Endothelial cell of umbilical vein (primary cell): ENCODE measurements at regions not wholly inside any gene's neighbourhood (a gene's known extent, or its start where the extent isn't known, plus 50 kb on each side); places are given as distances from the start of the nearest gene placed in this dataset.

Experiments
- BruUV-seq: library from RNA; stranded (reverse); fragments of 400-500 nt; replicated peaks from 2 replicates; lab custom pipeline; 2021; lab: Mats Ljungman, UMichigan
- CTCF ChIA-PET: fragments of 300-600, 350-600 bp; sonication (Branson Sonifier 250); formaldehyde crosslinking; loops from one replicate; lab custom pipeline; 2021; ENCODE audit warnings: antibody characterized with exemption, inconsistent platforms; lab: Charles Lee
- POLR2A ChIA-PET: fragments of 300-600, 350-600 bp; sonication (Branson Sonifier 250); formaldehyde crosslinking; loops from one replicate; lab custom pipeline; 2021; ENCODE audit warnings: antibody characterized with exemption, inconsistent platforms; lab: Charles Lee
- DNase-seq: peaks from one replicate; pipeline ENCODE4 v3.0.0-alpha.2; 2011; ENCODE audit warnings: low read depth, low spot score
- FAIRE-seq: peaks from 2 replicates; lab custom pipeline; 2011; peaks lifted over from hg19 to GRCh38; lab: Jason Lieb, UNC
- H2AFZ ChIP-seq: 2 replicates; pipeline ENCODE4 v1.6.0; 2012; ENCODE audit warnings: low read depth, low read length, control low read depth, inconsistent platforms
- H3K27ac ChIP-seq: 2 replicates; pipeline ENCODE4 v1.5.1; 2011; ENCODE audit warnings: low read depth, mild to moderate bottlenecking, control low read depth, low read length, moderate library complexity; ENCODE audit not compliant: insufficient read depth
- H3K27me3 ChIP-seq, 2 experiments: 2 replicates each; pipeline versions ENCODE4 v1.6.0 to v1.6.1; 2011; ENCODE audit warnings: low read length in 2 of 2, mixed read lengths in 1 of 2; ENCODE audit not compliant: control insufficient read depth in 2 of 2, insufficient read depth in 2 of 2
- H3K36me3 ChIP-seq, 2 experiments: 2 replicates in 1 of 2; 3 replicates in 1 of 2; pipeline ENCODE4 v1.5.1; 2011; ENCODE audit warnings: low read length in 2 of 2, mild to moderate bottlenecking in 1 of 2, moderate library complexity in 1 of 2; ENCODE audit not compliant: control insufficient read depth in 2 of 2, insufficient read depth in 2 of 2; ENCODE audit errors: extremely low read depth in 1 of 2
- H3K4me1 ChIP-seq: 3 replicates; pipeline ENCODE4 v1.5.1; 2011; ENCODE audit warnings: mild to moderate bottlenecking, low read length; ENCODE audit not compliant: control insufficient read depth, insufficient read depth; ENCODE audit errors: extremely low read depth
- H3K4me2 ChIP-seq: 2 replicates; pipeline ENCODE4 v1.6.1; 2011; ENCODE audit warnings: low read length, control low read depth, mixed read lengths; ENCODE audit not compliant: insufficient read depth
- H3K4me3 ChIP-seq, 3 experiments: fragments of 200-600 bp in 1 of 3; sonication (generic), shearing (Covaris generic) in 1 of 3; replicated peaks in 1 of 3; 2 replicates each; pipeline ENCODE4 v1.5.1; 2011 to 2016; ENCODE audit warnings: control low read depth in 3 of 3, low read length in 3 of 3, mild to moderate bottlenecking in 2 of 3, inconsistent platforms in 1 of 3, low read depth in 1 of 3, moderate library complexity in 1 of 3; ENCODE audit not compliant: insufficient read depth in 1 of 3
- H3K79me2 ChIP-seq: 2 replicates; pipeline ENCODE4 v1.6.0; 2012; ENCODE audit warnings: low read length, inconsistent platforms; ENCODE audit not compliant: control insufficient read depth, insufficient read depth
- H3K9ac ChIP-seq: replicated peaks from 2 replicates; pipeline ENCODE3; 2011; ENCODE audit warnings: low read length, control low read depth; ENCODE audit not compliant: insufficient read depth; ENCODE audit errors: extremely low read depth
- H3K9me1 ChIP-seq: replicated peaks from 3 replicates; pipeline ENCODE4 v1.6.0; 2011; ENCODE audit warnings: mild to moderate bottlenecking, low read length; ENCODE audit not compliant: control insufficient read depth, insufficient read depth; ENCODE audit errors: extremely low read depth
- H3K9me3 ChIP-seq: replicated peaks from 2 replicates; pipeline ENCODE4 v1.5.1; 2012; ENCODE audit warnings: low read length, inconsistent platforms; ENCODE audit not compliant: control insufficient read depth, insufficient read depth
- H4K20me1 ChIP-seq: replicated peaks from 2 replicates; pipeline ENCODE3; 2011; ENCODE audit warnings: mild to moderate bottlenecking, low read length; ENCODE audit not compliant: control insufficient read depth, insufficient read depth; ENCODE audit errors: extremely low read depth
- CTCF ChIP-seq, 2 donors: IDR thresholded peaks; 1 replicate in 1 of 2; 2 replicates in 1 of 2; pipeline ENCODE4 v1.5.1; 2011; ENCODE audit warnings: low read length in 2 of 2, mild to moderate bottlenecking in 2 of 2, moderate library complexity in 2 of 2, control low read depth in 1 of 2, inconsistent platforms in 1 of 2, low read depth in 1 of 2; ENCODE audit not compliant: insufficient read depth in 1 of 2; ENCODE audit errors: extremely low read depth in 1 of 2
- EZH2 ChIP-seq: IDR thresholded peaks from 2 replicates; pipeline ENCODE4 v1.6.1; 2012; ENCODE audit warnings: borderline replicate concordance, low read depth, mild to moderate bottlenecking, moderate library complexity, low read length, inconsistent platforms; ENCODE audit not compliant: severe bottlenecking
- FOS ChIP-seq: IDR thresholded peaks from 2 replicates; pipeline ENCODE4 v1.6.1; 2011; ENCODE audit warnings: mild to moderate bottlenecking, low read length, moderate library complexity, borderline replicate concordance; ENCODE audit not compliant: insufficient read depth
- GATA2 ChIP-seq: IDR thresholded peaks from 2 replicates; pipeline ENCODE4 v1.7.0; 2011; ENCODE audit warnings: low read depth, mild to moderate bottlenecking, moderate library complexity, mixed read lengths, low read length; ENCODE audit not compliant: insufficient read length, insufficient read depth
- JUN ChIP-seq: IDR thresholded peaks from 2 replicates; pipeline ENCODE4 v1.6.1; 2011; ENCODE audit warnings: borderline replicate concordance, low read depth; ENCODE audit not compliant: insufficient read length, insufficient read depth
- MAX ChIP-seq: IDR thresholded peaks from 2 replicates; pipeline ENCODE4 v1.6.1; 2011; ENCODE audit not compliant: insufficient read depth, insufficient read length
- MYC ChIP-seq: IDR thresholded peaks from one replicate; pipeline ENCODE4 v1.6.1; 2011; ENCODE audit warnings: mild to moderate bottlenecking, low read depth, low read length
- POLR2A ChIP-seq: IDR thresholded peaks from 2 replicates; pipeline ENCODE4 v1.6.1; 2012; ENCODE audit warnings: low read depth, mild to moderate bottlenecking, control low read depth, low read length
- POLR2AphosphoS5 ChIP-seq: IDR thresholded peaks from 2 replicates; pipeline ENCODE4 v1.6.1; 2012; ENCODE audit warnings: low read depth, mild to moderate bottlenecking, control low read depth, low read length, moderate library complexity; ENCODE audit not compliant: insufficient read depth
- dilution Hi-C: fragments of 300-500 bp; cut with MboI; formaldehyde crosslinking; loops from one replicate; pipeline ENCODE4 v1.15.0; 2019; ENCODE audit warnings: low sequenced_read_pairs; ENCODE audit not compliant: extremely low pct_ligation_motif_present
- intact Hi-C: fragments of 100-400 bp; cut with micrococcal nuclease; formaldehyde crosslinking; loops from one replicate; pipeline ENCODE4 v1.10.0; 2022

GRCh38 chr15:100760357-100760903 lies 119.2 kb upstream of the ALDH1A3 start:
- Histone ChIP-seq H3K36me3 (no peaks in the 10 kb centered on the region), H3K79me2 (no peaks in the 10 kb centered on the region), H3K4me3 (no peak overlapping the region), H3K27me3 (no peaks in the 10 kb centered on the region), H3K4me1 (peaks cover 9% of the 10 kb centered on the region), H3K27ac (no peak overlapping the region), H4K20me1 (no peaks in the 10 kb centered on the region), H3K4me2 (no peak overlapping the region), H3K9me3 (no peaks in the 10 kb centered on the region), H2AFZ (no peak overlapping the region), H3K9me1 (no peaks in the 10 kb centered on the region), H3K9ac (no peak overlapping the region)
- ChIA-PET POLR2A (no interaction called here), CTCF (interaction anchor here (1.0 kb wide), 1 partner anchor 12 kb away, joined by 3 read pairs; no protein-coding TSS in a partner anchor)
- dilution Hi-C loops = no loop called here
- TF ChIP-seq EZH2 (no peak), POLR2AphosphoS5 (no peak), POLR2A (no peak), MYC (no peak)
- intact Hi-C loops = no loop called here
- BruUV-seq = no TSS peak
- no peak for DNase-seq
- FAIRE-seq = no peak

- no peaks in the 10 kb centered on the region for H3K27me3 ChIP-seq
- intact Hi-C loops (no loop called here), dilution Hi-C loops (no loop called here)
- BruUV-seq = no TSS peak
- no peaks in the 10 kb centered on the region for H3K9me1 ChIP-seq
- H3K79me2 ChIP-seq = no peaks in the 10 kb centered on the region
- no peak overlapping the region for H3K4me2 ChIP-seq
- no peaks in the 10 kb centered on the region for H3K9me3 ChIP-seq
- no peak for FAIRE-seq
- TF ChIP-seq POLR2AphosphoS5 = no peak
- no peak for TF ChIP-seq JUN
- no peak for TF ChIP-seq FOS
- no peak for TF ChIP-seq EZH2
- TF ChIP-seq POLR2A = no peak
- no peak for TF ChIP-seq MYC
- no peak for TF ChIP-seq MAX
- no peak for TF ChIP-seq CTCF (IDR thresholded peaks at IDR 0.05; ENCODE audit: extremely low read depth in 1 of 2, insufficient read depth in 1 of 2, low read depth in 1 of 2, low read length in 2 of 2)
- no peak for TF ChIP-seq GATA2
- no peaks in the 10 kb centered on the region for H4K20me1 ChIP-seq
- peaks cover 9% of the 10 kb centered on the region for H3K4me1 ChIP-seq
- H3K27ac ChIP-seq = no peak overlapping the region
- no peaks in the 10 kb centered on the region for H3K36me3 ChIP-seq
- CTCF ChIA-PET = no interaction called here
- no peak overlapping the region for H3K9ac ChIP-seq
- no peak for DNase-seq
- no peak overlapping the region for H3K4me3 ChIP-seq
- POLR2A ChIA-PET = no interaction called here
- H2AFZ ChIP-seq = no peak overlapping the region
Measured at GRCh38 chr15:100761290-100761935, 118.2 kb upstream of the ALDH1A3 start.
